ENCODE measurements at regions not wholly inside any gene's neighbourhood (a gene's known extent, or its start where the extent isn't known, plus 50 kb on each side); places are given as distances from the start of the nearest gene placed in this dataset.
"Not testable (repeated sequence)": the region's sequence is repeated elsewhere in the genome, so short reads cannot be mapped to it uniquely, and the experiment has no call there.

DNA sequence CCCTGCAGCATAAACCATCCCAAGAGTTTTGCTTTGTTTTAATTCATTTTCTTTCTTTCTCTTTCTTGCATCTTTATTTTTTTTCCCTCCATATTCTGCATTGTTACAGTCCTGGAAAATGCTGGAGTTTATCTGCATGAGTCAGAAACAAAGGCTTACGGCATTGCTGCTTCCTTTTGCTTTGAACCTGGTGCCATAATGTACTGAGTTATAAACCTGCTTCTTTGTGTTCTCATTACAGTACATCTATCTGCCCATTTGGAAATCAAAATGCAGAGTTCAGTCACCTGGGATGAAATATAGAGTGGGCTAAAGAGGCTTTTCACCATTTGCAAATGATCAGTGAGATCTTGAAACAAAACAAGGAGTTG lies 1009.2 kb upstream of the FANCL start:
- in situ Hi-C loops (cut with HindIII; ENCODE audit: low pct_unique_long_range_greater_than_20kb, low sequenced_read_pairs), result no loop called here
- TF ChIP-seq JUND (IDR thresholded peaks at IDR 0.05; ENCODE audit: low read depth), result no peak
- DNase-seq (ENCODE audit: low read depth in 1 of 2, low spot score in 1 of 2), result no peak

DNA sequence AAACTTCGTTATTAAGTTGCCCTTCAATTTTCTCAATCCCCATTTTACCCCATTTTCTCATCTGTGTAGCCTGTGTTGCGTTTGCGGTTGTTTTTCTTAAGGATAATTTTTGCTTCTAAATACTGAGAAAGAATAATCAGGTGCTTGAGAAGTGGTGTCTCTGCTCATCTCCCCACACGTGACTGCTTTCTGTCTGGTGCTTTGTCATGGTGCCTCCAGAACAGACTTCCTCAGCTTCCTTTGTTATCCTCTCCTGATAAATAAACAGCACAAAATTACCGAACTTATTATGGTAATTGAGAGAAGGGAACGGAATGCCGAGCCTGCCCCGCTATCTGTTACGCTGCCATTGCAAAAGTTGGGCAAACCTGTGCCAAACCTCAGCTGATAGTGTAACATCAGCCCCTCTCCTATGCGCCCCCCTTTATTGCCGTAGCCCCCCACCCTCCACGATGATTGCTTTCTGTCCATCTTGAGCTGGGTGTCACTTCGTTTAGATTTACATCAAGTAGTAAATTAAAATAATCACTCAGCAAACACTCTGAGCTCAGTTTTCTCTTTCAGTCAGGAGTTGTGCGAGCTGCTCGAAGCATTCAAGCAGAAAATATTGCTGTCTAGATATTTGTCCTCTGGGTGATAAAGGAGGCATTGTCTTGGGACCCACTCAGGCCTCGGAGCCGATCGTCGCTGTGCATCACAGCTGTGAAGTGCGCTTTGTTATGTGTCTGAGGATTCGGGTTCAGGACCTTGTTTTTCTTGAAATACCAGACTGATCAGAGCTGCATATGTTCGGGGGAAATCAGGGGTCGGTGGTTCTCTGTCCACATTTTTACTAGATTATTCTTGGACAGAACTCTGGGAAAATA lies 1008.5 kb upstream of the FANCL start:
- in situ Hi-C loops (cut with HindIII; ENCODE audit: low pct_unique_long_range_greater_than_20kb, low sequenced_read_pairs), result no loop called here
- no peak for TF ChIP-seq JUND (IDR thresholded peaks at IDR 0.05; ENCODE audit: low read depth)
- no peak for DNase-seq (ENCODE audit: low read depth in 1 of 2, low spot score in 1 of 2)

DNA sequence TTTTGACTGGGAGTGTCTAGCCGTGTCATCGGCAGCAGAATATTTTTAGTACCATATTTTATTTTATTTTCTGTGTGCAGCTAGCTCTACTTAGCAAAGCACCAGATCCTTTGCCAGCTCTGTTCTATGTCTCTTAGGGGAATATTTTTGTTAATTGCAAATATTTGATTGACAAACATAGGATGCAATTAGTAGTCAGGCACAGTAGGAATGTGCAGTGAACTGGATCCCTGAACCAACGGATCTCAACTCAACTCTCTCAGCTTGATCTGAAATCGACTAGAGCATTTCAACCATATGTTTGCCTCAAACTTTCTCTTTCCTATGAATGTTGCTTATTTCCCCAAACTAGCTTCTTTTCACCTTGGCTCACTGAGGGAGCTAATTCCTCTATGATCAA lies 998.0 kb upstream of the FANCL start:
- in situ Hi-C loops (cut with HindIII; ENCODE audit: low pct_unique_long_range_greater_than_20kb, low sequenced_read_pairs), result no loop called here
- no peak for DNase-seq (ENCODE audit: low read depth in 1 of 2, low spot score in 1 of 2)
- no peak for TF ChIP-seq JUND (IDR thresholded peaks at IDR 0.05; ENCODE audit: low read depth)

DNA sequence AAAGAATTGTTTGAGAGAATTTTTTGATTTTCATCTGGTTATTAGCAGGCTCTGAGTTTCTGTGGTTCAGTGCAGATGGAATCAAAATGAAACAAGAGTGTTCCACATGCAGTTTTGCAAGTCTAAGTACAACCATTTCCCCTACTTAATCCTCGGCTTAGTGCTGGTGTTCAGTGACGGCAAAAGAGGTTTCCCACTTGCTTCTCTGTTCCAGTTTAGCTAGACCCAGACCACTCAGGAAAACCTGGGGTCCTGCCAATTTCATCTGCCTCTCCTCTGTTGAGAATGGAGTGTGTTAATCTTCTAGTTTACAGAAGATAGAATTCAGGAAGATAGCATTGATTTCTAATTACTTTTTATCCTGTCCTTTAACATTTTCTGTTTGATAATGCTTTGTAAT lies 996.2 kb upstream of the FANCL start:
- no peak for TF ChIP-seq JUND (IDR thresholded peaks at IDR 0.05; ENCODE audit: low read depth)

DNA sequence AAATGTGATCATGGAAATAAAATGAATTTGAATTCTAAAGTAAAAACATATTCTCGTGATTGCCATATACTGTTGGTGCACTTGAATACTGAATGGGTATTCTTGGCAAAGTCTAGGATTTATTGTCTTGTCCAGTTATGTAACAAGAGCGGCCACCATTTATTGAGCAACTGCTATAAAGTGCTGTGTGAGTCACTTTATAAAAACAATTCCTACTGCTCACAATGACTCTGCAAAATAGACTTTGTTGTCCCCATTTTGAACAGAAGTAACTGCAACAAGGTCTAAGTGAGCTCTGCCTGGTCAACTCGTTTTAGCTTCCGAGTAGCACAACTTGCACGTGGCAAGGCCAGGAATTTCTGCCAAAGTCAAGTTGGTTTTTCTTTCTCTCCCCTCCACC lies 995.6 kb upstream of the FANCL start:
- in situ Hi-C loops (cut with HindIII; ENCODE audit: low pct_unique_long_range_greater_than_20kb, low sequenced_read_pairs), result no loop called here
- no peak for TF ChIP-seq JUND (IDR thresholded peaks at IDR 0.05; ENCODE audit: low read depth)
- DNase-seq (ENCODE audit: low read depth in 1 of 2, low spot score in 1 of 2), result no peak

More for the DNA sequence above, 996.2 kb upstream of the FANCL start:
- no peak for DNase-seq (ENCODE audit: low read depth in 1 of 2, low spot score in 1 of 2)
- in situ Hi-C loops (cut with HindIII; ENCODE audit: low pct_unique_long_range_greater_than_20kb, low sequenced_read_pairs), result no loop called here

DNA sequence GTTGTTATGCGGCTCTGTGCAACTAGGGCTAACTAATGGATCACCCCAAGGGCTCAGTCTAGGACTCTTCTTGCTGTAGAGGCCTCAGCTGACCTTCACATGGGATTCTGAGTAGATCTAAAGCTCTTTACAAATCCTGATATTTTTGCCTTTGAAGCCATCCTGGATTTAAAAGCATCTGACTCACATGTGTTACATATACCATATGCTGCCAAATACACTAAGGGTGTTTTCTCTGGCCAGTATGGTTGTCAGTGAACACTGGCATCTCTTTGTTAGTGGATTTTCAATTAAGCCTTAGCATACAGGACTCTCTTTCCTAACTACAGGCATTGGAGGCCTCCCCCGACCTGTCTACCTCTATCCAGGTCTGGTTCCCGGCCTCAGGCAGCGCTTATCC lies 992.8 kb upstream of the FANCL start:
- no peak for TF ChIP-seq JUND (IDR thresholded peaks at IDR 0.05; ENCODE audit: low read depth)
- DNase-seq (ENCODE audit: low read depth in 1 of 2, low spot score in 1 of 2), result no peak
- in situ Hi-C loops (cut with HindIII; ENCODE audit: low pct_unique_long_range_greater_than_20kb, low sequenced_read_pairs), result no loop called here

DNA sequence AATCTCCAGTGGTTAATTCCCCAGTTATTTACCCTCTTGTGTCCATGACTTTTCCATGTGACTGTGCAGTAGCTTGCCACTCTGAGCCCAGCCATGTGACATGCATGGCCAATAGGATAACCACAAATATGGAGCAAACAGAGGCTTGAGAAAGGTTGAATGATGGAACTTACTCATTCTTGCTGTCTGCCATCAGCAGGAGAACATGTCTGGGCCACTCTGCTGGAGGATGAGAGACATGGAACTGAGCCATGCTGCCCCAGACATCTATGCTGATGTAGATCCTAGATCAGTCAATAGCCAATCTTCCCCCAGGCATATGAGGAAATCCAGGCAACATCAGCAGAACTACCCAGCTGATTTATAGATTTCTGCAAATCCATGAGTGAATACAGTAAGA lies 992.3 kb upstream of the FANCL start:
- TF ChIP-seq JUND (IDR thresholded peaks at IDR 0.05; ENCODE audit: low read depth), result no peak
- DNase-seq (ENCODE audit: low read depth in 1 of 2, low spot score in 1 of 2), result no peak
- in situ Hi-C loops (cut with HindIII; ENCODE audit: low pct_unique_long_range_greater_than_20kb, low sequenced_read_pairs), result no loop called here

DNA sequence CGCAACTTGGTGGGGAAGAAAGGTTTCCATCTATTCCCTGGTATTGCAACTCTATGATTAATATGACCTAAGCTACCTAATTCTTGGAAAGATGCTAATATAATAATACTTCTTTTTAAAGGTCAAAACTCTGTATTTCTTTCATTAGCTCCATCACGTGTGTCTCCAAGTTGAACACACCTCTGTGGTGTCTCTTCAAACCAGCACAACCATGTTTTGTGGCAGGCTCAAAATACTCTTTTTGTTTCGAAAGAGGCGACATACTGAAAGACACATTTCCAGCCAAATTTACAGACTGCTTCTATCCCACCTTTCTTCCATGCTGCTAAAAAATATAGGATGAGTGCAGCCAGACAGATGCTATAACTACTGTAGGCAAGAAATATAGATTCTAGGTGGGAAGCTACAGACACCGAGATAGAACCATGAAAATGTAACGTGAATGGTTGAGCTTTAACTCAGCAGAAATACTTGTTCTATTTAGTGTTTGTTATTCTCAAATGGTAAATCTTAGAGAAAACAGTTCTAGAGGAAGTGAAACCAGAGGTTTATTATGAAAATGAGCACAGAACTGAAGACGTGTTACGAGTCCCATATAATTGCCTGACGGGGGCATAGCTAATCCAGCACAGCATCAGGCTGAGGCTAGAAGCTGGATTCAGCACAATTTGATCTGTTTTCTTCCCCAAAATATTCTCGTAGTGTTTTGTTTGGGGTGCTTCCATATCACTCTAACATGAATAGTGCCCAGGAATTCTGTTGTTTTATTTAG lies 991.5 kb upstream of the FANCL start:
- in situ Hi-C loops (cut with HindIII; ENCODE audit: low pct_unique_long_range_greater_than_20kb, low sequenced_read_pairs), result no loop called here
- TF ChIP-seq JUND (IDR thresholded peaks at IDR 0.05; ENCODE audit: low read depth), result no peak
- no peak for DNase-seq (ENCODE audit: low read depth in 1 of 2, low spot score in 1 of 2)

DNA sequence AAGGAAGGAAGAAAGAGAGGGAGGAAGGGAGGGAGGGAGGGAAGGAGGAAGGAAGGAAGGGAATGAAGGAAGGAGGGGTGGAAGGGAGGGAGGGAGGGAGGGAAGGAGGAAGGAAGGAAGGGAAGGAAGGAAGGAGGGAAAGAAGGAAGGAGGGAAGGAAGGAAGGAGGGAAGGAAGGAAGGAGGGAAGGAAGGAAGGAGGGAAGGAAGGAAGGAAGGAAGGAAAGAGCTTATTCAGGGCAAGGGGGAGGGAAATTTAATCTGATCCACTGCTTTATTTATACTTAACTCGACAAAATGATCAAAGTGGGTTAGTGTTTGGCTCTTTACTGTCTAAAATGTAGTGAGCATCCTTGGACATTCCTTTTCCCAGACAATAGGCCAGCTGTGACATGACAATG lies 985.2 kb upstream of the FANCL start:
- in situ Hi-C loops (cut with HindIII; ENCODE audit: low pct_unique_long_range_greater_than_20kb, low sequenced_read_pairs); DNase-seq (ENCODE audit: low read depth in 1 of 2, low spot score in 1 of 2): not testable (repeated sequence)

DNA sequence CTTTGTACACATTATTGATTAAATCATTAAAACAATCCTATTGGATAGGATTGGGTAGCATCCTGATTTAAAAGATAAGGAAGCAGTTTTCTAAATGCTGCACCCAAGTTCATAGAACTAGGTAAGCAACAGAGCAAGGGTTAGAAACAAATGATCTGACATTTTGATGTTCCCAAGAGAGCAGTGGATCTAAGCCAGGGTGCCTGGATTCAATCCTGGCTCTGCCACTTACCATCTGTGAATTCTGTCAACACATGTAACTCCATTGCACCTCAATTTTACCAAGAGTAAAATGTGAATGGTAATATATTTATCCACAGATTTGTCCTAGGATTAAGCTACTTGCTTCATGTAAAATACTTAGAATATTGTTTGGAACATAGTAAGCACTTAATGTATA lies 982.6 kb upstream of the FANCL start:
- in situ Hi-C loops (cut with HindIII; ENCODE audit: low pct_unique_long_range_greater_than_20kb, low sequenced_read_pairs), result no loop called here
- TF ChIP-seq JUND (IDR thresholded peaks at IDR 0.05; ENCODE audit: low read depth), result no peak
- no peak for DNase-seq (ENCODE audit: low read depth in 1 of 2, low spot score in 1 of 2)

DNA sequence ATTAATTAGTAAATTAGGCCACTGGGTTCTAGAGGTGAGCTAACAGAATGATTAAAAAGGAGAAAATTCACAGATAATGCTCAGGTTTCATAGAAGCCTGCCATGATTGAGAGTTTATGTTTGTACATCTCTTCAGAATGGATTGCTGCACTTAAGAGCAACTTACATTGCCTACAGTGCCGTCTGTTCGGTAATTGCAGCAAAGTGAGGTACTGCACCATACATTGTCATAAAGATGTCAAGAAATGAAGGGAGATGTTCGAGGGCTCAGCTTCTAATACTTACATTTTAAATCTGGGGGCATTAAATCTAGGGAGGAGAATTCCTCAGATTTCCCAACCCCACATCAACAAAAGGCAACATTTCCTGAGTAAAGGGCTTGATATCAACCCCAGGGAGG lies 976.2 kb upstream of the FANCL start:
- TF ChIP-seq JUND (IDR thresholded peaks at IDR 0.05; ENCODE audit: low read depth), result no peak
- in situ Hi-C loops (cut with HindIII; ENCODE audit: low pct_unique_long_range_greater_than_20kb, low sequenced_read_pairs), result no loop called here
- no peak for DNase-seq (ENCODE audit: low read depth in 1 of 2, low spot score in 1 of 2)

DNA sequence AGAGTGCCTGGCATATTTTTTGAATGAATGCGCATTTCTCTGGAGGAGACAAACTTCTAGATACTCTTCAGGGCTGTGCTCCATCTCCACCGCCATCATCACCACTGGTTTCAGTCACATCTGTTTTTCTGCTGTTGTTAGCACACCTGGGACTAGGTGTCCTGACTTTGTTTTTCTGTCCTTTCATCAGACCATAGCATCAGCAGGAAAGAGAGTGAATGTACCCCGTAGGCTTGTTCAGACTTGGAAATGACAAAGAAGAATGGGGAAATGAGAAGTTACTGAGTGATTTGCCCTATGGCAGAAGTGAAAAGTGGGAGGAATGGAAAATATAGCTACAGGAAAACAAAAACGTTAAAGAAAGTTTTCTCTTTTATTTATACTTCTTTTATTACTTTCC lies 965.2 kb upstream of the FANCL start:
- in situ Hi-C loops (cut with HindIII; ENCODE audit: low pct_unique_long_range_greater_than_20kb, low sequenced_read_pairs), result no loop called here
- TF ChIP-seq JUND (IDR thresholded peaks at IDR 0.05; ENCODE audit: low read depth), result no peak
- no peak for DNase-seq (ENCODE audit: low read depth in 1 of 2, low spot score in 1 of 2)

DNA sequence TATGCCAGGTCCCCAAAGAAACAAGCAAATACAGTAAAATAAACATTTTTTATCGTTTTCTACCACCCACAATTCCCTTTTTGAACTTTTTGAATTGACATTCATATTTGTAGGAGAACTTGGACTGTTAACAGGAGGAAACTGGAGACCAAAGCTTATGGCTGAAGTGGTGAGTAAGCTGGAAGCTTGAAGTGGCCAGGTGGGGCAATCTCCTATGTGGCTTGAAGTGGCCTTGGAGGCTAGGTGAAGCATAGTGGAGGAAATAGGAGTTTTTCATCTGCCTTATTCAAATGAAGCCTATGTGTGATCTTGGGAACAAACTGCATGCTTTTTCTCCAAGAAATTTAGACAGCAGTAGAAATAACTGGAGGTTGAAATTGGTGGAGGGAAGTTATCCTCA lies 962.9 kb upstream of the FANCL start:
- DNase-seq (ENCODE audit: low read depth in 1 of 2, low spot score in 1 of 2), result no peak
- TF ChIP-seq JUND (IDR thresholded peaks at IDR 0.05; ENCODE audit: low read depth), result no peak
- in situ Hi-C loops (cut with HindIII; ENCODE audit: low pct_unique_long_range_greater_than_20kb, low sequenced_read_pairs), result no loop called here
